CD8-positive, alpha-beta memory T cell (primary cell): ENCODE measurements at regions not wholly inside any gene's neighbourhood (a gene's known extent, or its start where the extent isn't known, plus 50 kb on each side); places are given as distances from the start of the nearest gene placed in this dataset.
"Not testable (repeated sequence)": the region's sequence is repeated elsewhere in the genome, so short reads cannot be mapped to it uniquely, and the experiment has no call there.

Source experiments
- CTCF ChIA-PET: fragments of 350-600 bp; sonication (Branson Sonifier 250); formaldehyde crosslinking; loops from one replicate; lab custom pipeline; 2021; ENCODE audit warnings: antibody characterized with exemption; lab: Charles Lee
- POLR2A ChIA-PET: fragments of 350-600 bp; sonication (Branson Sonifier 250); formaldehyde crosslinking; loops from one replicate; lab custom pipeline; 2021; ENCODE audit warnings: antibody characterized with exemption; lab: Charles Lee
- DNase-seq, 5 donors: peaks; one replicate each; pipeline versions ENCODE4 v3.0.0 to v3.0.0-alpha.2; 2020 to 2022; ENCODE audit warnings: mixed read lengths in 1 of 5
- H3K27ac ChIP-seq: one replicate; pipeline ENCODE4 v1.7.0; 2013; ENCODE audit warnings: low read depth, mild to moderate bottlenecking, low read length, moderate library complexity
- H3K27me3 ChIP-seq: 2 replicates; pipeline ENCODE4 v1.7.0; 2013; ENCODE audit warnings: low read length, mild to moderate bottlenecking; ENCODE audit not compliant: insufficient read depth, poor library complexity, severe bottlenecking
- H3K36me3 ChIP-seq: 2 replicates; pipeline ENCODE4 v1.7.0; 2013; ENCODE audit warnings: mild to moderate bottlenecking, low read length, moderate library complexity; ENCODE audit not compliant: insufficient read depth
- H3K4me1 ChIP-seq: 2 replicates; pipeline ENCODE4 v1.7.0; 2013; ENCODE audit warnings: mild to moderate bottlenecking, low read length, moderate library complexity; ENCODE audit not compliant: insufficient read depth
- H3K4me3 ChIP-seq: 2 replicates; pipeline ENCODE4 v1.7.0; 2013; ENCODE audit warnings: mild to moderate bottlenecking, low read length
- H3K9me3 ChIP-seq: 2 replicates; pipeline ENCODE4 v1.7.0; 2013; ENCODE audit warnings: mild to moderate bottlenecking, low read length
- H3K27ac Mint-ChIP-seq, 8 donors: one replicate each; pipeline ENCODE4 v1.8.0; 2020 to 2021; ENCODE audit warnings: mixed read lengths in 8 of 8, mild to moderate bottlenecking in 6 of 8, inconsistent platforms in 3 of 8, moderate library complexity in 3 of 8
- H3K27me3 Mint-ChIP-seq, 2 donors: one replicate each; pipeline ENCODE4 v1.8.0; 2020 to 2021; ENCODE audit warnings: mixed read lengths in 2 of 2, mild to moderate bottlenecking in 1 of 2, moderate library complexity in 1 of 2
- H3K36me3 Mint-ChIP-seq, 3 donors: one replicate each; pipeline ENCODE4 v1.8.0; 2020 to 2021; ENCODE audit warnings: mixed read lengths in 3 of 3, inconsistent platforms in 1 of 3, mild to moderate bottlenecking in 1 of 3
- H3K4me1 Mint-ChIP-seq, 3 donors: one replicate each; pipeline ENCODE4 v1.8.0; 2020 to 2021; ENCODE audit warnings: mixed read lengths in 3 of 3, inconsistent platforms in 1 of 3, mild to moderate bottlenecking in 1 of 3
- H3K4me3 Mint-ChIP-seq, 7 donors: one replicate each; pipeline ENCODE4 v1.8.0; 2020 to 2021; ENCODE audit warnings: mixed read lengths in 7 of 7, mild to moderate bottlenecking in 6 of 7, moderate library complexity in 4 of 7, inconsistent platforms in 2 of 7
- H3K9me3 Mint-ChIP-seq, 5 donors: one replicate each; pipeline ENCODE4 v1.8.0; 2020 to 2022; ENCODE audit warnings: mixed read lengths in 5 of 5, mild to moderate bottlenecking in 3 of 5, moderate library complexity in 2 of 5, inconsistent platforms in 1 of 5

DNA sequence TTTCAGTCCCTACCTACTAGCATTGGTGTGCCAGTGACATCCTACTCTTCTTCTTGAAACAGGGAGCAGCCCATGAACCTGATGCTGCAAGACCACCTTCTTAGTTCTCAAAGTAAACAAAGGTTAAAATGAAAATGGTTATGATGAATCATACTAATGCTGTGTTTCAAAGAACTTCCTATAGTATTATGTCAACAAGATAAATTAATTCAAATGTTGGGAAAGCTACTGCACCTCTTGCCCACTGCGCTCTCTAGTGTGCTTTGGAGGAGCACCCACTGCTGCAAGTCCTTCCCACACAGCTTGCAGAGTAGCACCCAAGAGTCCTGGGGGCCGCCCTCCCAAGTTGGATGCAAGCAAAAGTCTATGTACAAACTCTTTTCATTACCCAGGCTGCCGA lies 81.1 kb downstream of the CD200R1L start:
- H3K27ac Mint-ChIP-seq: no peak overlapping the region
- POLR2A ChIA-PET: no interaction called here
- Histone ChIP-seq H3K36me3 (no peaks in the 10 kb centered on the region), H3K27ac (no peak overlapping the region), H3K9me3 (no peaks in the 10 kb centered on the region), H3K27me3 (no peaks in the 10 kb centered on the region), H3K4me1 (no peaks in the 10 kb centered on the region), H3K4me3 (no peak overlapping the region)
- CTCF ChIA-PET: no interaction called here
- DNase-seq: no peak
- H3K4me1 Mint-ChIP-seq: peaks cover 5 to 12% (median 8%) of the 10 kb centered on the region in 3 donors
- no peak overlapping the region for H3K4me3 Mint-ChIP-seq
- no peaks in the 10 kb centered on the region for H3K9me3 Mint-ChIP-seq
- H3K36me3 Mint-ChIP-seq: no peaks in the 10 kb centered on the region
- peaks cover 0 to 3% of the 10 kb centered on the region in 2 donors for H3K27me3 Mint-ChIP-seq

DNA sequence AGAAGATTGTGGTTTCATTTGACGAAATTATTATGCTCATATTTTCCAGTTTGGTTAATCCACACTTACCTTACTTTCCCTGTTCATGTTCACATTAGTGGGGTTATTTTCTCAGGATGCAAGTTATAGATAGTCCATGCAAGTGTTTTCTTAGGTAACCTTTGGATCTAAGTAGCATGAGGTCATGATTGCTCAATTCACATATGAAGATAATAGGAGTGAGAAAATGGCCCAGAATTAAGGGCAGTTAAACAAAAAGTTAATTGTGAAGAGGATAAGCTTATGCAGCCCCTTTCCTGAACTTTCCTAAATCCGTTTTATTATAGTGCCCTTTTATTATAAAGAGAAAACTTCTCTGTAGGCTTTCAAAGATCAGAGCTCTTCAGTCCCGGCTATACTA lies 83.4 kb downstream of the CD200R1L start:
- Mint-ChIP-seq H3K4me1 (peaks cover 1 to 3% (median 3%) of the 10 kb centered on the region in 3 donors), H3K4me3 (no peak overlapping the region), H3K9me3 (no peaks in the 10 kb centered on the region), H3K36me3 (no peaks in the 10 kb centered on the region), H3K27me3 (peaks cover 0 to 3% of the 10 kb centered on the region in 2 donors), H3K27ac (no peak overlapping the region)
- Histone ChIP-seq H3K36me3 (no peaks in the 10 kb centered on the region), H3K4me3 (no peak overlapping the region), H3K27ac (no peak overlapping the region), H3K9me3 (no peaks in the 10 kb centered on the region), H3K27me3 (no peaks in the 10 kb centered on the region), H3K4me1 (no peaks in the 10 kb centered on the region)
- CTCF ChIA-PET: no interaction called here
- DNase-seq: no peak
- POLR2A ChIA-PET: no interaction called here

DNA sequence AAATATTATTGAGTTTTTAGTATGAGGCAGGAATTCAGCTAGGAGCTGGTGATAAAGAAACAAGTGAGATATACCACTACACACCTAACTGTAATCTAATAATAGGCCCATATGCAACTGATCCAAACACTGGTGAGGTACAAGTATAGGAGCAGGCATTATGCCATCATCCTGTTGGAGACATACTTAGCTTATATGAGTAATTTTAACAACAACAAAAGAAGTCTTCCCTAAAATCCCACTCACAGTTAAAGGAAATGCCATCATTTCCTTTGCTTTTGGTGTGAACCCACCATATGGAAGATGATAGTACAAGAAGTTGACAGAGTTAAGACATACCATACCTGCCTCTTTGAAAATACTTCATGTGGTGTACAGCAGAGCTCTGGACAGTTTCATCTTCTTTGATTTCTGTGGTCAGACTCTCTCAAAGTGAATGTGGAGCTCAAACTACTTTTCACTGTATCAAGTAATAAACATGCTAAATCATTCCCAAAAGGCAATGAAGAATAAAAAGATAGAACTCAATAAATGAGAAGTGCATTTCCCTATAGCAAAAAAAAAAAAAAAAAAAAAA lies 85.5 kb downstream of the CD200R1L start:
- no peak overlapping the region for H3K4me3 ChIP-seq
- no peaks in the 10 kb centered on the region for H3K4me1 ChIP-seq
- DNase-seq: no peak
- no peaks in the 10 kb centered on the region for H3K36me3 ChIP-seq
- POLR2A ChIA-PET: no interaction called here
- Mint-ChIP-seq H3K27me3 (no peaks in the 10 kb centered on the region), H3K36me3 (peaks cover 0 to 7% (median 0%) of the 10 kb centered on the region in 3 donors), H3K4me1 (peaks cover 0 to 3% (median 3%) of the 10 kb centered on the region in 3 donors), H3K27ac (no peak overlapping the region), H3K4me3 (no peak overlapping the region), H3K9me3 (peaks cover 0 to 4% (median 2%) of the 10 kb centered on the region in 5 donors)
- CTCF ChIA-PET: interaction anchor here (1.8 kb wide), 1 partner anchor 27 kb away, joined by 5 read pairs; no protein-coding TSS in a partner anchor
- H3K27ac ChIP-seq: no peak overlapping the region
- H3K9me3 ChIP-seq: no peaks in the 10 kb centered on the region
- H3K27me3 ChIP-seq: no peaks in the 10 kb centered on the region

DNA sequence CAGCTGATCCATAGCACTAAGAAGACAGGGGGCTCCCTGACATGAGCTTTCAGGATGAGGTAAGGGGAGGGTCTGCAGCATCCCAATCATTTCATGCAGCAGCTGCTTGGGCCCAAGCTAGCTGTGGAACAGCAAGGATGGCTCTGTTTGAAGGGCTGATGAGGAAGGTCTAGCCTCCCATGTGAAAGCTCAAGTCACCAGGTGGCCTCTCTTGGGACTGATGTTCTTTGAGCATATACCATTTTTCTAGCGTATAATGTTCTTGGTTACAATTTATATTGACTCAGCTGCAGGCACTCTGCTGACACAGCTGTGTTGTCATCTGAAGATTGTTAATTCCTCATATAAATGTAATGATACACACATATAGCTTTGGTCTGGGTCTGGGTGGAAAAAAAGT lies 87.0 kb downstream of the CD200R1L start:
- peaks cover 0 to 9% (median 0%) of the 10 kb centered on the region in 3 donors for H3K36me3 Mint-ChIP-seq
- no peaks in the 10 kb centered on the region for H3K9me3 ChIP-seq
- no peak overlapping the region for H3K4me3 Mint-ChIP-seq
- no peak overlapping the region for H3K27ac ChIP-seq
- no peak overlapping the region for H3K4me3 ChIP-seq
- H3K27me3 ChIP-seq: no peaks in the 10 kb centered on the region
- H3K9me3 Mint-ChIP-seq: peaks cover 0 to 4% (median 2%) of the 10 kb centered on the region in 5 donors
- DNase-seq: no peak
- ChIA-PET CTCF (interaction anchor here (1.0 kb wide), 1 partner anchor 17 kb away, joined by 3 read pairs; no protein-coding TSS in a partner anchor), POLR2A (no interaction called here)
- H3K27me3 Mint-ChIP-seq: no peaks in the 10 kb centered on the region
- peaks cover 0 to 3% (median 3%) of the 10 kb centered on the region in 3 donors for H3K4me1 Mint-ChIP-seq
- no peak overlapping the region for H3K27ac Mint-ChIP-seq
- no peaks in the 10 kb centered on the region for H3K36me3 ChIP-seq
- no peaks in the 10 kb centered on the region for H3K4me1 ChIP-seq

DNA sequence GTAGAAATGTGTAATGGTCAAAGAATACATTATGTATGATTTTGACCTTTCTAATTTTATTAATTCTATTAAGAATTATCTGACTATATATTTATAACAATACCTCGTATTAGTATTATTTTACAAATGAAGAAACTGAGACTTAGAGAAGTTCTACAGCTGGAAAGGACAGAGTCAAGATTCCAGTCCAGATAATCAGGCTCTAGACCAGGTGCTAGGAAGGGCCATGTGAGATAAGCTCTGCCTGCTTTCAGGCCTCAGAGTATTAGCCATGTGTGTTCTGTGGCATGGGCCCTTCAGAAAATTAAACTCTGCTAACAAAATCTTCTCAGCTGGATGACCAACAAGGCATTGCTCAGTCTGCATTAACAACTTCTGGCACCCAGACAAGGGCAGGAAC lies 87.5 kb downstream of the CD200R1L start:
- no peak overlapping the region for H3K4me3 Mint-ChIP-seq
- no peak overlapping the region for H3K27ac Mint-ChIP-seq
- H3K27ac ChIP-seq: no peak overlapping the region
- peaks cover 0 to 3% (median 3%) of the 10 kb centered on the region in 3 donors for H3K4me1 Mint-ChIP-seq
- peaks cover 0 to 4% (median 2%) of the 10 kb centered on the region in 5 donors for H3K9me3 Mint-ChIP-seq
- peaks cover 0 to 9% (median 0%) of the 10 kb centered on the region in 3 donors for H3K36me3 Mint-ChIP-seq
- no peaks in the 10 kb centered on the region for H3K27me3 Mint-ChIP-seq
- CTCF ChIA-PET: interaction anchor here (1.0 kb wide), 1 partner anchor 18 kb away, joined by 3 read pairs; no protein-coding TSS in a partner anchor
- H3K9me3 ChIP-seq: no peaks in the 10 kb centered on the region
- no peak for DNase-seq
- no peak overlapping the region for H3K4me3 ChIP-seq
- POLR2A ChIA-PET: no interaction called here
- no peaks in the 10 kb centered on the region for H3K36me3 ChIP-seq
- H3K4me1 ChIP-seq: no peaks in the 10 kb centered on the region
- H3K27me3 ChIP-seq: no peaks in the 10 kb centered on the region

DNA sequence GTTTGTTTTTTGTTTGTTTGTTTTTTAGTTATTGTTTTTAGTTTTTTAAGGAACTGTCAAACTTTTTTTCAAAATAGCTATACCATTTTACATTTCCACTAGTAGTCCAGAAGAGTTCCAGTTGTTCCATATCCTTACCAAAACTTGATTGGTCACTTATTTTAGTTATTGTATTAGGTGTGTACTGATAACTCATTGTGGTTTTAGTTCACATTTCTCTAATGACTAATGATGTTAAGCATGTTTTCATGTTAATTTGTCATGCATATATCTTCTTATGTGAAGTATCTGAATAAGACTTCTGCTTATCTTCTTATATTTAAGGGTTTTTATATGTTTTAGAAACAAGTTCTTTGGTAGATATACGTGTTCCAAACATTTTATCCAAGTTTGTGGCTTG lies 89.5 kb downstream of the CD200R1L start:
- H3K36me3 ChIP-seq: no peaks in the 10 kb centered on the region
- ChIA-PET POLR2A (no interaction called here), CTCF (no interaction called here)
- peaks cover 0 to 3% (median 3%) of the 10 kb centered on the region in 3 donors for H3K4me1 Mint-ChIP-seq
- H3K27me3 Mint-ChIP-seq: no peaks in the 10 kb centered on the region
- no peaks in the 10 kb centered on the region for H3K27me3 ChIP-seq
- no peaks in the 10 kb centered on the region for H3K4me1 ChIP-seq
- no peak overlapping the region for H3K27ac ChIP-seq
- H3K4me3 ChIP-seq: no peak overlapping the region
- no peak for DNase-seq
- no peak overlapping the region for H3K4me3 Mint-ChIP-seq
- peaks cover 0 to 9% (median 0%) of the 10 kb centered on the region in 3 donors for H3K36me3 Mint-ChIP-seq
- H3K9me3 ChIP-seq: no peaks in the 10 kb centered on the region
- H3K27ac Mint-ChIP-seq: no peak overlapping the region
- peaks cover 0 to 4% (median 2%) of the 10 kb centered on the region in 5 donors for H3K9me3 Mint-ChIP-seq

DNA sequence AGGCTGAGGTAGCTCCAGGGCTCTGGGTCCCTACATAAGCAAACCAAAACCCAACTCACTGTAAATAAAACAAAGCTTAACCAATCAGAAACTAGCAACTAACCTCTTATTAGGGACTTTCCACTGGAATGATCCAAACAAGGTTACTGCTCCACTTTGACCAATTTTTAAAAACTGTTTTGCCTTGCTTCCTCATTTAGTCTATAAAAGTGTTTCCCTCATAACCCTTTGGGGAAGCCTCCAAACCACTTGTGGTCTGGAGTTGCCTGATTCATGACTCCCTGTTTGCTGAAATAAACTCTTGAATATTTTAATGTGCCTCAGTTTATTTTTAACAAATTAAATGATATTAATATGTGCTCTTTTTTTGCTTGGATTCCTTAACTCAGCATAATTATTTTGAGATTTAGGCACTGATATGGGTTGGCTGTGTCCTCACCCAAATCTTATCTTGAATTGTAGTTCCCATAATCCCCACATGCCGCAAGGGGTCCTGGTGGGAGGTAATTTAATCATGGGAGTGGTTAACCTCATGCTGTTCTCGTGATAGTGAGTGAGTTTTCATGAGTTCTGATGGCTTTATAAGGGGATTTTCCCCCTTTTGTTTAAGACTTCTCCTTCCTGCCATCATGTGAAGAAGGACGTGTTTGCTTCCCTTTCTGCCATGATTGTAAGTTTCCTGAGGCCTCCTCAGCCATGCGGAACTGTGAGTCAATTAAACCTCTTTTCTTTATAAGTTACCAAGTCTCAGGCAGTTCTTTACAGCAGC lies 90.6 kb downstream of the CD200R1L start:
- no peak for DNase-seq
- POLR2A ChIA-PET: no interaction called here
- no peaks in the 10 kb centered on the region for H3K36me3 ChIP-seq

DNA sequence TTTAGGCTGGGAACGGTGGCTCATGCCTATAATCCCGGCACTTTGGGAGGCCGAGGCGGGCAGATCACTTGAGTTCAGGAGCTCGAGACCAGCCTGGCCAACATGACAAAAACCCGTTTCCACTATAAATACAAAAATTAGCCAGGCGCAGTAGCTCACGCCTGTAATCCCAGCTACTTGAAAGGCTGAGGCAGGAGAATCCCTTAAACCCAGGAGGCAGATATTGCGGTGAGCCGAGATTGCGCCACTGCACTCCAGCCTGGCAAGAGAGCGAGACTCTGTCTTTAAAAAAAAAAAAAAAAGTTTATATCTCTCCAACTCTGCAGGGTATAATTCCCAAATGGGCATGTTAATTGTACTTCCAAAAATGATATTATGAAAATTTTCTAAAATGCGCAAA lies 91.6 kb downstream of the CD200R1L start:
- H3K36me3 ChIP-seq, DNase-seq, H3K27me3 ChIP-seq, H3K4me3 Mint-ChIP-seq, H3K27me3 Mint-ChIP-seq, H3K27ac ChIP-seq, H3K36me3 Mint-ChIP-seq, CTCF ChIA-PET, H3K4me1 ChIP-seq, H3K4me3 ChIP-seq, POLR2A ChIA-PET, H3K4me1 Mint-ChIP-seq, H3K27ac Mint-ChIP-seq, H3K9me3 ChIP-seq, H3K9me3 Mint-ChIP-seq: not testable (repeated sequence)

More for the DNA sequence above, 90.6 kb downstream of the CD200R1L start:
- no peaks in the 10 kb centered on the region for H3K4me1 ChIP-seq
- H3K4me3 ChIP-seq: no peak overlapping the region
- CTCF ChIA-PET: no interaction called here
- H3K9me3 ChIP-seq: no peaks in the 10 kb centered on the region
- no peaks in the 10 kb centered on the region for H3K4me1 Mint-ChIP-seq
- no peak overlapping the region for H3K27ac ChIP-seq
- no peaks in the 10 kb centered on the region for H3K27me3 Mint-ChIP-seq
- no peak overlapping the region for H3K27ac Mint-ChIP-seq
- peaks cover 0 to 4% (median 2%) of the 10 kb centered on the region in 5 donors for H3K9me3 Mint-ChIP-seq
- no peak overlapping the region for H3K4me3 Mint-ChIP-seq
- no peaks in the 10 kb centered on the region for H3K27me3 ChIP-seq
- H3K36me3 Mint-ChIP-seq: peaks cover 0 to 9% (median 0%) of the 10 kb centered on the region in 3 donors
